ENCODE measurements at regions not wholly inside any gene's neighbourhood (a gene's known extent, or its start where the extent isn't known, plus 50 kb on each side); places are given as distances from the start of the nearest gene placed in this dataset.
A peak's percentile ranks its signal among the peaks of the same experiment; 100 is the strongest.
"Not testable (repeated sequence)": the region's sequence is repeated elsewhere in the genome, so short reads cannot be mapped to it uniquely, and the experiment has no call there.

DNA sequence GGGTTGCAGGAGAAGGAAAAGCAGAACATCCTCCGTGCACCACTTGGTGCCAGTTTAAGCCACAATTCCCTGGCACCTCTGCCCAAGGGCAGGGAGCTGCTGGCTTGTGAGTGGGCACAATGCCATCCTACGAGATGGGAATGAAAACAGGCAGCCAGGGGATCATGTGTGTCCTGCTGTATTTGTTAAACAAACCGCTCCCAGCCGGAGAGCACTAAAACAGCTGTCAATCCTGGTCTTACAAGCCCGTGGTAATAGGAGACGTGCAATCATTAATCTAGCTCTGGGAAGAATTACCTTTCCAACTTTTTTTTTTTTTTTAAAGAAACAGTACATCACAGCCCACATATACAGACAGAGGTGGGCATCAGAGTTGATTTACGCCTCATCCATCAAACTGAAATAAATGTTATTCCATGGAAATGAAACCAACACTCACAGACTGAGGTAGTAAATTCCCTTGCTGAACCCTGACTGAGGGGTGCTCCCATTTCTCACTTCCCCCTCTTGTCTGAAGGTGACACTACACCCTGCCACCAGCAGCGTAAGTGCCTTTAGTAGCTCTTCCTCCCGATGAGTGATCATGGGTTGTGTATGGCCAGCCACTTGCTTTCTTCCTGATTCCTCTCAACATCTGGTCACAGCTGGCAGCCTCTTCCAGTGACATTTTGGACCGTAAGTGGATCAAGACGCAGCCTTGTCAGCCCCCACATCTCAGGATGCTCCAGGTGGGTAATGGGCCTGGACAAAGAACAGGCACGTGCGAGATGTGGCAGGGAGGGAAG is 143.8 kb downstream of the TEX36 start:
- Histone ChIP-seq H3K4me1 (ENCODE audit: control insufficient read depth, insufficient read depth, low read length) (no peaks in the 10 kb centered on the region), H3K27me3 (ENCODE audit: control insufficient read depth, insufficient read depth, low read length) (peaks cover 2% of the 10 kb centered on the region), H3K27ac (ENCODE audit: low read length) (no peak overlapping the region), H3K9me3 (ENCODE audit: control insufficient read depth, low read depth, low read length) (no peaks in the 10 kb centered on the region), H3K36me3 (ENCODE audit: control insufficient read depth, insufficient read depth, low read length) (no peaks in the 10 kb centered on the region), H3K4me3 (ENCODE audit: low read length) (no peak overlapping the region)
- DNase-seq, result peak; percentile 58 to 66
- WGBS (ENCODE audit: insufficient coverage, low lambda C conversion rate), result 0% methylated on average over 1 of the region's 13 CpGs

- Histone ChIP-seq H3K36me3 (ENCODE audit: control insufficient read depth, insufficient read depth, low read length) (no peaks in the 10 kb centered on the region), H3K4me1 (ENCODE audit: control insufficient read depth, insufficient read depth, low read length) (no peaks in the 10 kb centered on the region), H3K4me3 (ENCODE audit: low read length) (no peak overlapping the region), H3K27ac (ENCODE audit: low read length) (no peak overlapping the region), H3K9me3 (ENCODE audit: control insufficient read depth, low read depth, low read length) (no peaks in the 10 kb centered on the region), H3K27me3 (ENCODE audit: control insufficient read depth, insufficient read depth, low read length) (no peaks in the 10 kb centered on the region)
- no CpG with 5 or more reads among the region's 4 CpGs for WGBS (ENCODE audit: insufficient coverage, low lambda C conversion rate)
- no peak for DNase-seq
Measured at GRCh38 chr10:125536236-125536635, 146.7 kb downstream of the TEX36 start.

GRCh38 chr10:125535559-125535958 is 147.4 kb downstream of the TEX36 start:
- Histone ChIP-seq H3K27me3 (ENCODE audit: control insufficient read depth, insufficient read depth, low read length) (no peaks in the 10 kb centered on the region), H3K4me3 (ENCODE audit: low read length) (no peak overlapping the region), H3K36me3 (ENCODE audit: control insufficient read depth, insufficient read depth, low read length) (no peaks in the 10 kb centered on the region), H3K9me3 (ENCODE audit: control insufficient read depth, low read depth, low read length) (no peaks in the 10 kb centered on the region), H3K27ac (ENCODE audit: low read length) (no peak overlapping the region), H3K4me1 (ENCODE audit: control insufficient read depth, insufficient read depth, low read length) (no peaks in the 10 kb centered on the region)
- no peak for DNase-seq
- 88% methylated on average over 1 of the region's 8 CpGs for WGBS (ENCODE audit: insufficient coverage, low lambda C conversion rate)

DNA sequence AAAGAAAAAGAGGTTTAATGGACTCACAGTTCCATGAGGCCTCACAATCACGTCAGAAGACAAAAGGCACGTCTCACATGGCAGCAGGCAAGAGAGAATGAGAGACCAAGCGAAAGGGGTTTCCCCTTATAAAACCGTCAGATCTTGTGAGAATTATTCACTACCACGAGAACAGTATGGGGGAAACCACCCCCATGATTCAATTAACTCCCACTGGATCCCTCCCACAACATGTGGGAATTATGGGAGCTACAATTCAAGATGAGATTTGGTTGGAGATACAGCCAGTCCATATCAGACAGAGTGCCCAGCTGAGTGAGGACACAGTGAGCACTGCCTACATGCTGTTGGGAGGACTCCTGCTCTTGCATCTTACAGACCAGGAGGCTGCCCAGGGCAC is 148.4 kb downstream of the TEX36 start:
- H3K9me3 ChIP-seq (ENCODE audit: control insufficient read depth, low read depth, low read length), result no peaks in the 10 kb centered on the region
- no peaks in the 10 kb centered on the region for H3K27me3 ChIP-seq (ENCODE audit: control insufficient read depth, insufficient read depth, low read length)
- no peak for DNase-seq
- H3K4me3 ChIP-seq (ENCODE audit: low read length), result no peak overlapping the region
- H3K27ac ChIP-seq (ENCODE audit: low read length), result no peak overlapping the region
- no peaks in the 10 kb centered on the region for H3K36me3 ChIP-seq (ENCODE audit: control insufficient read depth, insufficient read depth, low read length)
- H3K4me1 ChIP-seq (ENCODE audit: control insufficient read depth, insufficient read depth, low read length), result no peaks in the 10 kb centered on the region
- no CpG with 5 or more reads among the region's 5 CpGs for WGBS (ENCODE audit: insufficient coverage, low lambda C conversion rate)

DNA sequence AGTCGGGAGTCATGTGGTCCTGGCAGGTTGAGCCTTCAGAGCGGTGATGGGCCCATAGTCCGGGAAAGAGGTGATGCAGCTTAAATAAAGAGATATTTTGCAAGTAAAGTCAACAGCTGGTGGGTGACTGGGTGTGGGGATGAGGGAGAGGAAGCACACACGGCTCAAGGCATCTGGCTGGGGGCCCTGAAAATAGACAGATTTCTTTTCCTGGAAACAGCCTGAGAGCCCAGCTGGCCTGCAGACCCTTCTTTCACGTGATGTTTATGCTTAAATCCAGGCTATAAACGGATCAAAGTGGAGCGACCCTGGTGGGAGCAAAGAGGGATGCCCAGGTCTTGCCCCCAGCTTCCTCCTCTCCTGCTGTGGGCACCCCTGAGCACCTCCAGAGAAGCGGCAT is 149.1 kb downstream of the TEX36 start:
- Histone ChIP-seq H3K27ac (ENCODE audit: low read length) (no peak overlapping the region), H3K4me1 (ENCODE audit: control insufficient read depth, insufficient read depth, low read length) (no peaks in the 10 kb centered on the region), H3K36me3 (ENCODE audit: control insufficient read depth, insufficient read depth, low read length) (no peaks in the 10 kb centered on the region), H3K27me3 (ENCODE audit: control insufficient read depth, insufficient read depth, low read length) (no peaks in the 10 kb centered on the region), H3K4me3 (ENCODE audit: low read length) (no peak overlapping the region), H3K9me3 (ENCODE audit: control insufficient read depth, low read depth, low read length) (no peaks in the 10 kb centered on the region)
- WGBS (ENCODE audit: insufficient coverage, low lambda C conversion rate), result 100% methylated on average over 1 of the region's 8 CpGs
- DNase-seq, result no peak

- no peak overlapping the region for H3K4me3 ChIP-seq (ENCODE audit: low read length)
- H3K9me3 ChIP-seq (ENCODE audit: control insufficient read depth, low read depth, low read length), result no peaks in the 10 kb centered on the region
- peak in 1 of 2 donors; percentile 8 for DNase-seq
- no peak overlapping the region for H3K27ac ChIP-seq (ENCODE audit: low read length)
- H3K4me1 ChIP-seq (ENCODE audit: control insufficient read depth, insufficient read depth, low read length), result no peaks in the 10 kb centered on the region
- H3K27me3 ChIP-seq (ENCODE audit: control insufficient read depth, insufficient read depth, low read length), result no peaks in the 10 kb centered on the region
- no CpG with 5 or more reads among the region's 12 CpGs for WGBS (ENCODE audit: insufficient coverage, low lambda C conversion rate)
- no peaks in the 10 kb centered on the region for H3K36me3 ChIP-seq (ENCODE audit: control insufficient read depth, insufficient read depth, low read length)
Measured at GRCh38 chr10:125531465-125531864, 151.5 kb downstream of the TEX36 start.

- Histone ChIP-seq H3K27ac (ENCODE audit: low read length) (no peak overlapping the region), H3K9me3 (ENCODE audit: control insufficient read depth, low read depth, low read length) (peaks cover 7% of the 10 kb centered on the region), H3K4me3 (ENCODE audit: low read length) (no peak overlapping the region), H3K4me1 (ENCODE audit: control insufficient read depth, insufficient read depth, low read length) (no peaks in the 10 kb centered on the region), H3K27me3 (ENCODE audit: control insufficient read depth, insufficient read depth, low read length) (no peaks in the 10 kb centered on the region), H3K36me3 (ENCODE audit: control insufficient read depth, insufficient read depth, low read length) (no peaks in the 10 kb centered on the region)
- DNase-seq, result no peak
- WGBS (ENCODE audit: insufficient coverage, low lambda C conversion rate), result 92% methylated on average over 6 of the region's 10 CpGs
Measured at GRCh38 chr10:125523347-125523746, 159.6 kb downstream of the TEX36 start.

- H3K4me3 ChIP-seq (ENCODE audit: low read length), result no peak overlapping the region
- WGBS (ENCODE audit: insufficient coverage, low lambda C conversion rate), result no CpG with 5 or more reads among the region's 17 CpGs
- DNase-seq, result no peak
- H3K27ac ChIP-seq (ENCODE audit: low read length), result no peak overlapping the region
- H3K4me1 ChIP-seq (ENCODE audit: control insufficient read depth, insufficient read depth, low read length), result no peaks in the 10 kb centered on the region
- H3K36me3 ChIP-seq (ENCODE audit: control insufficient read depth, insufficient read depth, low read length), result no peaks in the 10 kb centered on the region
- peaks cover 8% of the 10 kb centered on the region for H3K9me3 ChIP-seq (ENCODE audit: control insufficient read depth, low read depth, low read length)
- no peaks in the 10 kb centered on the region for H3K27me3 ChIP-seq (ENCODE audit: control insufficient read depth, insufficient read depth, low read length)
Measured at GRCh38 chr10:125521721-125522680, 161.0 kb downstream of the TEX36 start.

DNA sequence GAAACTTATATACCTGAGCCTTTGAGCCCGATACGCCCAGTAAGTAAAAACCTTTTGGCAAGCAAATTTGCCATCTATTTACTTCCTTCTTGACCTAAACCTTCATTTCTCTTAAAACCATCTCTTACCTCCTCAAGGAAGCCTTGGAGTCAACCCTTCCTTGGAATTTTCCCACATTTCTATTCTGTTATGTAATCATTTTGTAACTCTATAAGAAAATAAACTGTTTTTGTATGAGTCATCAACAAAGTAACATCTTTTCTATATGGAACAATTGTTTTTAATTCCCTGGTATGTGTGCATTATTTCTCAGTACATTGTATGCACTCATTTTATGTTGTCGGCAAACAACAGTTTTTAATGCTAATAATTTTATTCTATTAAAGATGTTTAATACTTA is 162.0 kb downstream of the TEX36 start:
- H3K27me3 ChIP-seq (ENCODE audit: control insufficient read depth, insufficient read depth, low read length), result no peaks in the 10 kb centered on the region
- H3K4me1 ChIP-seq (ENCODE audit: control insufficient read depth, insufficient read depth, low read length), result no peaks in the 10 kb centered on the region
- no peak for DNase-seq
- H3K27ac ChIP-seq (ENCODE audit: low read length), result no peak overlapping the region
- no peak overlapping the region for H3K4me3 ChIP-seq (ENCODE audit: low read length)
- H3K36me3 ChIP-seq (ENCODE audit: control insufficient read depth, insufficient read depth, low read length), result no peaks in the 10 kb centered on the region
- 100% methylated on average over 2 of the region's 3 CpGs for WGBS (ENCODE audit: insufficient coverage, low lambda C conversion rate)
- peaks cover 8% of the 10 kb centered on the region for H3K9me3 ChIP-seq (ENCODE audit: control insufficient read depth, low read depth, low read length)

- not testable (repeated sequence) for DNase-seq; H3K27ac ChIP-seq (ENCODE audit: low read length); H3K9me3 ChIP-seq (ENCODE audit: control insufficient read depth, low read depth, low read length); H3K27me3 ChIP-seq (ENCODE audit: control insufficient read depth, insufficient read depth, low read length); H3K4me1 ChIP-seq (ENCODE audit: control insufficient read depth, insufficient read depth, low read length); H3K4me3 ChIP-seq (ENCODE audit: low read length); H3K36me3 ChIP-seq (ENCODE audit: control insufficient read depth, insufficient read depth, low read length)
- WGBS (ENCODE audit: insufficient coverage, low lambda C conversion rate), result no CpG with 5 or more reads among the region's 27 CpGs
Measured at GRCh38 chr10:125518397-125518796, 164.6 kb downstream of the TEX36 start.

Data from large intestine (tissue), 3 donors.